Adipose tissue (tissue), 3 donors: ENCODE measurements at regions not wholly inside any gene's neighbourhood (a gene's known extent, or its start where the extent isn't known, plus 50 kb on each side); places are given as distances from the start of the nearest gene placed in this dataset.

Experiments used
- H3K27ac ChIP-seq: one replicate; pipeline ENCODE4 v1.5.1; 2013; ENCODE audit warnings: low read depth, low read length
- WGBS, 3 donors: extraction: QIAGEN DNeasy Blood & Tissue Kit; methylation state at CpG; one replicate each; pipeline ENCODE4 v1.1.7; 2013; 5-methylcytosine and 5-hydroxymethylcytosine counted together
- donor health status: healthy with polysubstance abuse.
- donor health status: Bipolar disorder and iron deficiency.
- donor health status: healthy.

GRCh38 chr11:69954756-69955155 lies 123.4 kb upstream of the ANO1 start:
- WGBS, 3 donors, result 74 to 88% (median 88%) methylated on average over 12 of the region's 12 CpGs
- no peak overlapping the region for H3K27ac ChIP-seq

- 77 to 87% (median 83%) methylated on average over 8 of the region's 8 CpGs for WGBS, 3 donors
These were observed 121.4 kb upstream of the ANO1 start for GRCh38 chr11:69956669-69957190.

GRCh38 chr11:69957849-69958248 lies 120.3 kb upstream of the ANO1 start:
- no peak overlapping the region for H3K27ac ChIP-seq
- WGBS, 3 donors, result 85 to 87% (median 87%) methylated on average over 7 of the region's 7 CpGs

More at GRCh38 chr11:69956669-69957190, 121.4 kb upstream of the ANO1 start:
- no peak overlapping the region for H3K27ac ChIP-seq

DNA sequence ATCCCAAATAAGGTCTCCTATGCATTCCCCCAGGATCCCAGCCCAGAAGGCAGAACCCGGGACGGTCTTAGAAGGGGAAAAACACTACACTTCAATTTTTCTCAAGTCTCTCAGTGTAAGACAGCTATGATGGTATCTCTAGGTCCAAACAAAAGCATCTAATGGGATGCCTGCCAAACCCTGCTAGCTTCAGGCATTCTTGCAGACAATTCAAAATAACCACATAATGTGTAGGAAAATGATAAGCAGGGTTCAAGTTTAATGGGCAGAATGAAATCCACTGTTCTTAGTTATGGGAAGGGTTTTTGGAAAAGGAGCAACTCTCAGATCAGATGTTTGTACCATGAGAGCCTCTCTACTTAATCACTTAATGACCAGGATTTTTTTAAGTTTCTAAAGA lies 119.8 kb upstream of the ANO1 start:
- H3K27ac ChIP-seq, result no peak overlapping the region
- 51 to 82% (median 56%) methylated on average over 2 of the region's 2 CpGs for WGBS, 3 donors

GRCh38 chr11:69959461-69959860 lies 118.7 kb upstream of the ANO1 start:
- 89 to 95% (median 92%) methylated on average over 8 of the region's 8 CpGs for WGBS, 3 donors

DNA sequence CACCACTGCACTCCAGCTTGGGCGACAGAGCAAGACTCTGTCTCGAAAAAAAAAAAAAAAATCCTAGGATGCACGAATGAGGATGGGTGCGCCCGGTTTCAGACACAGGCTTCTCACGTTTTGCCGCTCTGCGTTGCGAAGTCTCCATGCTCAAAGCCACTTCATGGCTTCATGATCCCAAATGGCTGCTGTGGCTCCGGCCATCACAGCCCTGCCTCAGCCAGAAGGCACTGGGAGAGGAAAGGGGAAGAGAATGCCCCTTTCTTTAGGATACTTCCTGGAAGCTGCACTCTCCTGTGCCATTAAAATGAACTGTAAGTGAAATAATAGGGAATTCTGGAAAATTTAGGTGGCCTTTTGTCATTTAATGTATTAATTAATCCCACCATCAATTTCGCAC lies 116.4 kb upstream of the ANO1 start:
- H3K27ac ChIP-seq, result no peak overlapping the region
- WGBS, 3 donors, result 87 to 95% (median 95%) methylated on average over 11 of the region's 11 CpGs

More at GRCh38 chr11:69959461-69959860, 118.7 kb upstream of the ANO1 start:
- no peak overlapping the region for H3K27ac ChIP-seq

DNA sequence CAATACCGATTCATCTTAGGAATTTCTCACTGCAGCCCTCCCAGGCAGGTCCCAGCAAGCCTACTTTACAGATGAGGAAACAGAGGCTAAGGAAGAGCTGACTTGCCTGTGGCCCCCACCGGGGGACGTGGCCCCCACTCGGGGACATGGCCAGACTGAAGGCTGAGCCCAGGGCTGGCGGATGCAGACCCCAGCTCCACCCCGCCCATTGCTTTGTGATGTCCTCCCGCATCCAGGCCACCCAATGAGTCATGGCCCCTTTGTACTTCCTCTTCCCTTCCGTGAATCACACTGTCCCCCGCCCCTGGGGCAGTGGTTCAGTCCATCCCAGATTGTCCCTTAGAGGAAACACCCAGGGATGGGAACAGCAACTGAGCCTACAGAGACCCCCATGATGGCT lies 116.0 kb upstream of the ANO1 start:
- WGBS, 3 donors, result 55 to 77% (median 61%) methylated on average over 9 of the region's 9 CpGs

GRCh38 chr11:69963533-69964246 lies 114.4 kb upstream of the ANO1 start:
- no peak overlapping the region for H3K27ac ChIP-seq
- 56 to 58% (median 58%) methylated on average over 8 of the region's 8 CpGs for WGBS, 3 donors

More for the DNA sequence above, 116.0 kb upstream of the ANO1 start:
- no peak overlapping the region for H3K27ac ChIP-seq

DNA sequence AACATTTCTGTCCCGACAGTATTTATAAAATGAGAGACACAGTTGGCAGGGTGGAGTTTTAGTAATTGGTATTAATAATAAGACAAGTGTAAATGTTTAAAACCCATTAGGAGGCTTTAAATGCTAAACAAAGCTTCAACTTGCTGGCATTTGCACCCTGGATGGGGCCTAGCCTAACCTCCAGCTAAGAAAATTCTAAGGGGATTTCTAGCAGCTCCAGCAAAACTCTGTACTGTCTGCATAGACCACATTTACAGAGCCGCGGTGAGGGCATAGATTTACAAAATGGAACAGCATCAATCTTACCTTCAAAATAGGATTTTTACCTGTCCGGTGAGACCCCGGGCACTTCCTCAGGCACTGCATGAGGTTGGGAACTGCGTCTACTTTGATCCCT lies 113.9 kb upstream of the ANO1 start:
- WGBS, 3 donors, result 65 to 85% (median 83%) methylated on average over 6 of the region's 6 CpGs
- H3K27ac ChIP-seq, result no peak overlapping the region

DNA sequence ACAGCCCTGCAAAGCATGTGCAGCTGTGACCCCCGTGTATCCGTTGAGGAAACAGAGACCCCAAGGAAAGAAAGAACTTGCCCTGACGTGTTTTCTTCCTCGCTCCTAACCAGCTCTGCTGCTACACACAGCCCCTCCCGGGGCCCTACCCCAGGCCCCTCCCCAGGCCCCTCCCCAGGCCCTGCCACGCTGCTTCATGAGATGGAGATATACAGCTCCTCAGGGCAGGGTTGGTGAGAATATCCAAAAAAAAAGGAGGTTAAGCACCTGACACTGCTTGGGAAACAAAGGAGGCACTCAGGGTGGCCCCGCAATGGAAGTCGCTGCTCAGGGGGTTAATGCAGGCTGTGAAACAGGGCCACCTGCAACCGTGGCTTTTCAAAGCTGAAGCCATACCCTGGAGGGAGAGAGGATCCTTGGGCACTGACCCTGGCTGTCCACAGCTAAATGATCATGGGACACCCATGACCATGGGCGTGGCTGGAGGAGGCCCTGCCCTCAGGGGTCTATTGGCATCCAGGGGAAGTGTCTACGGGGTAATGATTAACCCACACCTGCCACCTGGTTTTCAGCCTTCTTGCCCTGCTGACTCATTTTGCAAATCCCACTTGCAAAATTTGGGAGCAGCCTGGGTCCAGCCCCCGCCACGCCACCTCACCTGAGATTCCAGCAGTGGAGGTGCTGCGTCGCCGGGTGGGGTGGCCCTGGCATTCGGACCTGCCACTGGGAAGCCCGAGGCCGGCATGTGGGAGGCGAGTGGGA lies 112.1 kb upstream of the ANO1 start:
- H3K27ac ChIP-seq, result no peak overlapping the region
- 49 to 82% (median 82%) methylated on average over 20 of the region's 20 CpGs for WGBS, 3 donors

DNA sequence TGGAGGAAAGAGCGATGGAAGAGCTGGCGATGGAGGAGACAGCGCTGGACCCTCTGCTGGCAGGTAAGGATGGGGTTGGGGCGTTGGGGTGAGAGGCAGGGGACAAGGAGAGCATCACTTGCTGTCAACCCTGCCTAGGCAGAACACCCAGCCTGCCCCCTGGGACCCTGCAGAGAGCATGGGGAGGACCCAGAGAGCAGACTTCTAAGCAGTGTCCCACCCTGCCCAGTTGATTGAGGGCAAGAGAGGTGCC lies 111.6 kb upstream of the ANO1 start:
- H3K27ac ChIP-seq, result no peak overlapping the region
- 73 to 94% (median 88%) methylated on average over 4 of the region's 4 CpGs for WGBS, 3 donors

DNA sequence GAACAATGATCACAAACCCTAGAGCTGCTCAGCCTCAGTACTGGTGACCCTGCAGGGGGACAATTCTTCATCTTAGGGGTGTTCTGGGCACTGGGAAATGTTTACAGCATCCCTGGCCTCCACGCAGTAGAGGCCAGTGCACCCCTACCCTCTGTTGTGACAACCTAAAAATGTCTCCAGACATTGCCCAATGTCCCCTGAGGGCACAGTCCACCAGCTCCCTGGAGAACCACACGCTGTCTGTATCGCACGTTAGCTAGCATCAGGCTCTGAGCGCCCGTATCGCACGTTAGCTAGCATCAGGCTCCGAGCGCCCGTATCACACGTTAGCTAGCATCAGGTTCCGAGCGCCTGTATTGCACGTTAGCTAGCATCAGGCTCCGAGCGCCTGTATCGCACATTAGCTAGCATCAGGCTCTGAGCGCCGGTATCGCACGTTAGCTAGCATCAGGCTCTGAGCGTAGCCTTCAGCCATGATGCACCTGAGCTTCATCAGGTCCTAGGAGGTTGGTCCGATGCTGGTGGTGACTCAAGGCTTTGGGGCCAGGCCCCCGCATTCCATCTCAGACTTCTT lies 111.1 kb upstream of the ANO1 start:
- H3K27ac ChIP-seq, result no peak overlapping the region
- WGBS, 3 donors, result 87 to 94% (median 89%) methylated on average over 24 to 25 of the region's 25 CpGs

DNA sequence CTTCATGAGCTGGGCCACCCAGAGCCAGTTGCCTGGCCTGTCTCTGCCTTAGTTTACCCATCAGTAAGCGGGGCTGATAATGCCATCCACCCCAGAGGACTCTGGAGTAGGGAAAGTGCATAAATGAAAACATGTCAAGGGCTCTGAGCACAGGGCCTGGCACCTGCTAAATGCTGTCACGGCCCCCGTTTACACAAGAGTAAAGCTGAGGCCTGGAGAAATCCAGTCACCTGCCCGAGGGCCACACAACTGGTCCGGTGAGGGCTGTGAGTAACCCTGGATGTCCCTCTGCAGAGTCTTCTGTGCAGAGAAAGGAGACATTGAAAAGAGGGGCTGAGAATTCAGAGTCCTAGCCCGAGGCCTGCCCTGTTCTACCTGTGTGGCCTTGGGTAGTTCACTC lies 110.6 kb upstream of the ANO1 start:
- no peak overlapping the region for H3K27ac ChIP-seq
- 79 to 89% (median 87%) methylated on average over 6 of the region's 6 CpGs for WGBS, 3 donors

DNA sequence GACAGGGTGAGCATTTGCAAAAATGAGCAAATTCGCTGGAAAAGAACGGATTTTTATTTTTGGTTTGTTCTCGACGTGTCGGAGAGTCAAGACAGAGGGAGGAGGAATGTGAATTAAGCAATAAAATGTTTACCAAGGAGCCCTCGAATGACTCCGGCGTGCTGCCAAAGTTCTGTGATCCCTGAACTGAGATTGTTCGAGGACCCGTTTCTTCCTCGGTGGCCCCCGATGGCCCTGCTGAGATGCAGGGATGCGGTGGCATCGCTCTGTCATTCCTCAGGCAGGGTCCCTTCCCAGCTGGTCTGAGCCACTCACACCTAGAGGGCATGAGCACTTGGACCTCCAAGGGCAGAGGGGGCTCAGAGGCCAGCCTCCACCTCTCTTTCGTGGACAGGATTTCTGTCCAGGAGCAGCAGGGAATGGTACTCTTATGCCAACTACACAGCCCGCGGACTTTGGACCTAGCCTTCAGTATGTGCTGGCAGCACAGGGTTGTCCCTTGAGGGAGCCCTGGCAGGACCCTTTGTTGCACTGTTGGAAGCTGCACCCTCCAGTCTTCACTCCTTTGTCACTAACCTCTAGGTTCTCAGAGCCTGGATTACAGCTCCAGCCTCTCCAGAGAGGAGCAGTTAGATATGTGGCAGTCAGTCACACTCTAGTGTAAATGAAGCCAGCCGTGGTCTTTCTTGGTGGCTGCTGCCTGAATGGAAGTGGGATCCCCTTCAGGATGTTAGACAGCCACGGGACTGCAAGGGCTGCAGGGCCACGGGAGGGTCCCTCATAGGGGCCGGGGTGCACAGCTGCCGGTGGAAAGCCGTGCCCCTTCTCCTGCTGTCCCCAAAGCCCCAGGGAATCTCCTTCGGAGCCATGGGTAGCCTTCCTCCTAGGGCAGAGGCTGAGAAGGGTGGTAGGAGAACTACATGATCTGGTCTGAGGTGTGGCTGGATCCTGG lies 109.4 kb upstream of the ANO1 start:
- WGBS, 3 donors, result 72 to 88% (median 78%) methylated on average over 24 of the region's 24 CpGs
- H3K27ac ChIP-seq, result no peak overlapping the region

GRCh38 chr11:69969890-69970784 lies 108.0 kb upstream of the ANO1 start:
- 15 to 39% (median 35%) methylated on average over 21 of the region's 21 CpGs for WGBS, 3 donors
- H3K27ac ChIP-seq, result no peak overlapping the region

GRCh38 chr11:69970785-69971535 lies 107.2 kb upstream of the ANO1 start:
- H3K27ac ChIP-seq, result no peak overlapping the region
- WGBS, 3 donors, result 83 to 92% (median 92%) methylated on average over 6 of the region's 6 CpGs

- 89 to 92% (median 90%) methylated on average over 11 of the region's 11 CpGs for WGBS, 3 donors
- H3K27ac ChIP-seq, result no peak overlapping the region
These were observed 106.4 kb upstream of the ANO1 start for GRCh38 chr11:69971741-69972140.
